HG03135 (cell line): ENCODE measurements at regions not wholly inside any gene's neighbourhood (a gene's known extent, or its start where the extent isn't known, plus 50 kb on each side); places are given as distances from the start of the nearest gene placed in this dataset.

Source experiments
- ATAC-seq: cut with Tn5 transposase; IDR thresholded peaks from one replicate; pipeline ENCODE4 v1.9.1; 2021; ENCODE audit warnings: mild to moderate bottlenecking, moderate library complexity; ENCODE audit not compliant: unreplicated experiment

DNA sequence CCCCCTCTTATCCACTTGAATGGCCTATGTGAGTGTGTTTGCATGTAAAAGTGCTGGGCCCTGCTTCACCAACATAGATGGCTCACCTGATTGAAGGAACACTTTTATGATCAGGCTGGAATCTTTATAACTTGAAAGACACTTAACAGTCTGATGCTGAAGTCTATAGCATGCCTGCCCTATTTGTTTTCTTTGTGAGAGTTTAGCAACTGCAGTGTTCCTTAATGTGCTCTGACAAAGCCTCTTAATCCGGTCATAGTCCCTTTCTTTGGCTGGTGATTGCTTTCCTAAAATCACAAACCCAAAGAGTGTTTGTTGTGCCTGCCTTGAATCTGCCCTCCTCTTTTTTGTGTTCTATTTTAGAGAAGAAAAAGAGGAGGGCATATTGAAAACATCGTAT lies 1382.8 kb upstream of the CELF4 start:
- no peak for ATAC-seq

DNA sequence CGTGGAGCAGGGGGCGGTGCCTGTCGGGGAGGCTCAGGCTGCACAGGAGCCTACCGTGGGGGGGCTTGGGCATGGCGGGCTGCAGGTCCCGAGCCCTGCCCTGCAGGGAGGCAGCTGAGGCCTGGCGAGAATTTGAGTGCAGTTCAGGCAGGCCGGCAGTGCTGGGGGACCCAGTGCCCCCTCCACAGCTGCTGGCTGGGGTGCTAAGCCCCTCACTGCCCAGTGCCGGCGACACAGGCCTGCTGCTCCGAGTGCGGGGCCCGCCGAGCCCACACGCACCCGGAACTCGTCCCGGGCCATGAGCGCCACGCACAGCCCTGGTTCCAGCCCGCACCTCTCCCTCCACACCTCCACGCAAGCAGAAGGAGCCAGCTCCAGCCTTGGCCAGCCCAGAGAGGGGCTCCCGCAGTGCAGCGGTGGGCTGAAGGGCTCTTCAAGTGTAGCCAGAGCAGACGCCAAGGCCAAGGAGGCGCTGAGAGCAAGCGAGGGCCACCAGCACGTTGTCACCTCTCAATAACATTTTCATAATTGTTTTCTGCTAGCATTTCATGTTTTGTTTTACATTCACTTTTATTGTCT lies 1378.9 kb upstream of the CELF4 start:
- no peak for ATAC-seq

DNA sequence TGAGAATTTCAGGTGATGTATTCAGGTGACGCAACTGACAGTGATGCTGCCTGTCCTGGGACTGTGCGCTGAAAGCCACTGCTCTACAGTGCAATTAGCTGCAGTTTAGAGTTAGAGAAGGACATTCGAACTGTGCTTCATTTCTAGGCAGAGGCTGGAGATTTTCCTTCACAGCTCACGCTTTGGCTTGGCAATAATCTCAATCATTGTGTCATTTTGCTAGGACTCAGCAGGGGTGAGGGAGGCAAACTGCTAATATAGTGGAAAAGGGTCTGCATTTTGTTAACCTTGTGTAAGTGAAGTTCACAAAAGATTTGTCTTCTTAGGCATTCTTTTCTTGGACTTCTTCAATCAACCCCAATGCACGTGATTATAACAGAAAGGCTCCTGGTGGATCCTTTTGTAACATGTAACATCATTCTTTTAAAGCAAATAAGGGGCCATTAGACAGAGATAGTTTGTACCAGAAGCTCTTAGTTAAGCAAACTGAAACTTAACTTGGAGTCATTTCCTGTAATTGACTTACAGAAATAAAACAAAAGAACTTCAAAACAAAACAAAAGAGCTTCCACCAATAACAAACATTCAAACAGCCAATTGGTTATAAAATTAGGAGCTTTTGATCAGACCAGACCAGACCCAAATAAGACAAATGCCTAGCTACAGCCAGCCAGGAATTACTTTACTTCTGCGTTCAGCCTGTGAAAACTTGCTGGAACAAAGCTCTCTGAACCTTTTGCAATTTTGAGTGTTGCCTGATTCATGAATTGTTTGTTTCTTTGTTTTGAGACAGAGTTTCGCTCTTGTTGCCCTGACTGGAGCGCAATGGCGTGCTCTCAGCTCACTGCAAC lies 1376.3 kb upstream of the CELF4 start:
- ATAC-seq = no peak

DNA sequence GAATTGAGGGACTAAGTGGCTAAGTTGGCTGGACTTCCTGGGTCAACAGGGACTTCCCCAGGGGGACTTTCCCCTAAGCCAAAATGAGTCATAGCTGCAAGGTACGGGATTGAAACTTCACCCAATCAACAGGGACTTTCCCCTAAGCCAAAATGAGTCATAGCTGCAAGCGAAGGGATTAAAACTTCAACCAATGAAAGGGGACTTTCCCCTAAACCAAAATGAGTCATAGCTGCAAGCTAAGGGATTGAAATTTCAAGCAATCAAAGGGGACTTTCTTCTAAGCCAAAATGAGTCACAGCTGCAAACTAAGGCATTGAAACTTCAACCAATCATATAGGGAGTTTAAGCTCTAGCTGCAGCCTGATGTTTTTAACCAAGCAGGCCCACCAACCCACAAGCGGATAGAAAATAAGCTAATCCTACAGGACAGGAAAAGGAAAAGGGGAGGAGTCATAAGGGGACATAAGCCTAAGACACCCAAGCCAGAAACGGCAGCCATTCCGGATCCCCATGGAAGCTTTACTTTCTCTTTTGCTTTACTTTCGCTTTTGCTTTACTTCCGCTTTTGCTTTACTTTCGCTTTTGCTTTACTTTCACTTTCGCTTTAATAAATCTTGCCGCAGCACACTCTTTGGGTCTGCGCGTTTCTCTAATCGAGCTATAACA lies 1375.4 kb upstream of the CELF4 start:
- peak; percentile 88 for ATAC-seq

DNA sequence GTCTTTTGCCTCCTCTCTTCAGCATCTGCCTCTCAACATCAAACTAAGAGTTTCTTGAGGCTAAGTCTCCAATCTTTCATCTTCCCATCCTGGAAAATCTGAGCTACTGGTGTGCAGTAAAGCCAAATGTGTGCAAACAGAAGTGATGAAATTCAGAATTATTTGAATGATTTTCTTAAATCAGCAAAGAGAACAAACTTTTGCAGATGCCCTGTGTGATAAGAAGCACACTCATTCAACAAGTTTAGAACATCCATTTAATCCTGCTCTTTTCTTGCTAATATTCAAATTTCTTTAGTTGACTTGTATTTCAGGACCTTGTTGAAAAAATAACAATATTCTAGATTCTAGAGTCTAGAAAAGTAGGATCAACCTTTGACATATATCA lies 1374.9 kb upstream of the CELF4 start:
- ATAC-seq = peak; percentile 28

DNA sequence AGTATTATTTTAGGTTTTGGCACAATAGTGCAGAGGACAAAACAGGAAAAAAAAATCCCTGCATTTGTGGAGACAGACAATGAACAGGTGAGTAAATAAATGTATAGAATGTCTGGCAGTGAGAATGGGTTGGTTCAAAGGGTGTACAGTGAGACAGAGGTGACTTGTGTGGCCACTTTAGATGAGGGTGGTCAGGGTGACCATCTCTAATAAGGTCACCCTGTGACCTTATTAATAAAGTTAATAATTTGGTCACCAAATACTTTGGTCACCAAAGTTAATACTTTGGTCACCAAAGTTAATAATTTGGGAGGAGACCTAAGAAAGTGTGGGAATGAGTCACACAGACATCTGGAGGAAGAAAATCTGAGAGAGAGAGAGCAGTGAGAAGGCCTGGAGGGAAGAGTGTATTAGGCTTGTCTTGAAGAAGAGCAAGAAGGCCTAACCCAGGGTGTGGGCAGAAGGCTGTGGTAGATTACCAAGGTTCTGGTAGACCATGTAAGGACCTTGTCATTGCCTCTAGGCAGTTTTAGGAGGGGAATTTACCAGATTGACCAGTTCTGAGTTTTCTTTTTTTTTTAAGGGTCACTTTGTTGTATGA lies 1368.4 kb upstream of the CELF4 start:
- peak; percentile 84 for ATAC-seq

DNA sequence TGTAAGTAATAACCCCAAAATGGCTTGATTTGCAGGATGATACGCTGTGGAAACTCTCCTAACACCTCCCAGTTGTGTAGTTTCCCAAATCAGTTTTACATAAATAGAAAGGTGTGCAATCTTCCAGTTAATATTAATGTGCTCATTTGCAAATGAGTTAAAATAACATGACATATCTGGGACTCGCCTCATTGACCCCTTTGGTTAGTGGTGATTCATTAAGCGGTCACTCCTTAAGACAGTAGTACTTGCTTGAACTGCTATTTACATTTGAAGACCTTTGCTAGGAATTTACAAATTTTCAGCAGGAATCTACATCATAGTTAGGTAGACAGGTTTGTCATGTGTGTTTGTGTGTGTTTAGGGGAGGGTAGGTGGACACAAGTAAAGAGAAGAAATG lies 1367.7 kb upstream of the CELF4 start:
- ATAC-seq = no peak

DNA sequence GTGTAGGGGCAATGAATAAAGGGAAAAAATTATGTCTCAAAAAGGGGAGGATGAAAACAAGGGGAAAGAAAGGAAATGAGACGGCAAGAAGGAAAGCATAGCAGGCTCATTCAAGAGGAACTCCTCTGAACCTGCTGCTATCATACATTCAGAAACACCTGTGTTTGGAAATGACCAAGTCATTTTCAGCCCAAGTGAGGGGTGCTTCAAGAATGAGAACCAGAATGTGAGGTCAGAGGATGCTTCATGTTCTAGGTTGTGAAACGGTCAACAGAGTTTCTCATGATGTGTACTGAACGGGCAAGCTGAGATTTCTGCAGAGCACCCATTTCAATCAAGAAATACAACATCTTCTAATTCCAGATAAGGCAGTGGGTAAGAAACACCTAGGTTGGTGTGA lies 1367.2 kb upstream of the CELF4 start:
- peak; percentile 44 for ATAC-seq

DNA sequence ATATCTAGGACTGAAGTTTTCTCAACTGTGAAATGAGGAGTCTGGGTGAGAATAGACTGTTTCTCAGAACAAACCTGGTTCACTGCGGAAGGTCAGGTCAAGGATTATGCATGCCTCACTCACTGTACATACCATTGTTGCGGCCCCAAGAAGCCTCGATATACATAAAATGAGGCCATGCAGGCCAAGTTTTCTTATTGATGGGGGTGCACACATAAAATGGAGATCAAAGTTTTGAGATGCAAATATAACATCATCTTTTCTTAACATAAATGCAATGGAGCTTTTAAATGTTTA lies 1366.1 kb upstream of the CELF4 start:
- ATAC-seq = no peak

DNA sequence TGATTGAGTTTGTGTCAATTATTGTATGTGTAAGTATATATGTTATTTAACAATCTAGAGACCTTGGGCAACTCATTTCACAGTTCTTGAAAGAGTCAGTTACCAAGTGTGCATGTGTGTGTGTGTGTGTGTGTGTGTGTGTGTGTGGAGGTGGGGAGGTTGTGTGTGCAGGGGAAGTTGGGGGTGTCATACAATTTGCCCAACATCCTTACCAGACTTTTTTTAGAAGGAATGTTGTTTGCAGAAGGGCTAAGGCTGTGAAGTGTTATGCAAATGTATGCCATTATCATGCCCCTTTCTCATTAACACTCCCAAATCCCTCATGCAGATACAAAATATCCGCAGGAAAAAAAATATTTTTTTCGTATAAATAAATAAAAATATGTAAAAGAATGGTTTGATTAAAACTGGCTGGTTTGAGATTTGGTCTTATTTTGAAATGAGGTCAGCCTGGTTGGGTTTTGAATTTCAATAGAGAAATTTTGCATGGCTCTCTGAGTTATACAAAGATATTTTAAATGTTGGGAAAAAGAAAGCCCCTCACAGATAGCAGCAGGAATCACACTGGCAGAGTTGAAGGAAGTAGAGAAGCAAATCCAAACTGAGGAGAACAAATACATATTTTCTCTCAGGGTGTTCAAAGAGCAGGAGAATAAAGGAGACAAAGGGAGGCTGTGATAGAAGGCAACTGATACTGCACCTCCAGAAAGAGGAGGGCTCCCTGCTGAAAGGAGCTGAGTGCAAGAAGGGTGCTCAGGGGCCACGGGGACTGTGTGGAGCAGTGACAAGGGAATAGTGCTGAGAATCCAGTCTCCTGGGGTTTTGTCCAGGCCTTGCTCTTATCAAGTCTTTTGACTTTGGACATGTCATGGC lies 1365.5 kb upstream of the CELF4 start:
- no peak for ATAC-seq

DNA sequence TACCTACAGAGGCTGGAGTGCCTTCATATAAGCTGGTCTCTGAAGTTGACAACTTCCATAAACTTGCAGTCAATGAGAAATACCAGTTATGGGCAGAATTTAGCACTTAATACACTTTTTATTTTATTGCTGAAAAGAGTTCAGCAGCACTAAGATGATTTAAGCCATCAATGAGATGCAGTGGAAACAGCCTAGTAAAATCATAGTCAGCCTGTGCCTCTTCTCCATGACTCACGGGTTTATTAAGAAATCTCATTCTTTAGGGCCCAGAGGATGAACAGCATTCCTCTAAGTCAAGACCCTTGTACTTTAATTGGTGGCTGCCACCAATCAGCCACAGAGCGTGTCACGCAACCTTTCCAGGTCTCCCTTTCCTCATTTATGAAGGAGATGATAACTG lies 1357.9 kb upstream of the CELF4 start:
- no peak for ATAC-seq

DNA sequence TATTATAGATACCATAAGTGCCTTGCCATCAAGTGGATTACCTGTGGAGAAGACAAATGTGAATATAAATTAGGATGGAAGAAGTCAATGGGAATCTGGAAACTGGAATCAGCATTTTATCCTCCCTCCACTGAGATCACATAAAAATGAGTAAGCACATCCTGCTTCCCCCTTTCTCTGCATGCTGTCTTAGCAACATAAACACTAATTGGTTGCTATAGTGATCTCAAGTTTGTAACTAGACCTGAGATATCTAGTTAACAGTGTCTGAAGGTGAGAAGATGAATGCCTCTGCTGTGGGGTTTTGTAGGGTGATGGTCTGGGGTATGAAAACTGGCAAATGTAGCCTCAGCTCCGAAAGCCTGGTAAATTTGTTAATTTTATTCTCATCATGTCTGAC lies 1357.5 kb upstream of the CELF4 start:
- ATAC-seq = no peak

DNA sequence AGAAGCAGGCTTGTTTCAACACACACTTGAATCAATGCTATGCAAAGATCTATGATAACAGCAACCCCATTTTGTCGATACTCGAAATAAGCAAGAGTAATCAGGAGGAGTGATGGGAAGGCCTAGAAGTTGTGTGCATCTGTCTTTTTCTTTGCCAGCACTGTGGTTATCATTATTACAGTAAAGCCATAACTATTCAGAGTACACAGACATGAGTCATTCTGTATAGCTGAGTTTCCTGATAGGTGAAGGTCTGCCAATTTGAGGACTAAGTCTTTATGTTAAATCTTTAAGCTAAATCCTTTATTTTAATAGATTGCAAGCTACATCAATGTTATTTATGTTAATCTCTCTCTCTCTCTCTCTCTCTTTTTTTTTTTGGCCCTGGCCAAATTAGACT lies 1344.4 kb upstream of the CELF4 start:
- no peak for ATAC-seq

DNA sequence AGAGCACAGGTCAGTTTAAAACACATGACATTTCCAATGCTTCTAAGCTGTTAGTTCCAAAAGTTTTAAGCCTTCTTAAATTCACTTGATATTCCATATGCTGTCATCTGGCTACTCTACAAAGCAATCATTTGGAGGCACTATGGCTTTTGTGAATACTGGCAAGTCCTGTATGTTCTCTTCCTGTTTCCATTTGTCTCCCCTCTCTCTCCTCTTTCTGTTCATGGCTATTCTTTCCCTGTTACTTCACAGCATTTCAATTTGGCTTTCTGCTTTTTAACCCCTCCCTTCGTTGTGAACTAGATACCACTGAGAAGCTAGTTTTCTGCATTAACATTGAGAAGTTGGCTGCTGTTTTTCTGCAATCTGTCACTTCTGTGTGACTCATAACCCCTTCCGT lies 1337.2 kb upstream of the CELF4 start:
- no peak for ATAC-seq

DNA sequence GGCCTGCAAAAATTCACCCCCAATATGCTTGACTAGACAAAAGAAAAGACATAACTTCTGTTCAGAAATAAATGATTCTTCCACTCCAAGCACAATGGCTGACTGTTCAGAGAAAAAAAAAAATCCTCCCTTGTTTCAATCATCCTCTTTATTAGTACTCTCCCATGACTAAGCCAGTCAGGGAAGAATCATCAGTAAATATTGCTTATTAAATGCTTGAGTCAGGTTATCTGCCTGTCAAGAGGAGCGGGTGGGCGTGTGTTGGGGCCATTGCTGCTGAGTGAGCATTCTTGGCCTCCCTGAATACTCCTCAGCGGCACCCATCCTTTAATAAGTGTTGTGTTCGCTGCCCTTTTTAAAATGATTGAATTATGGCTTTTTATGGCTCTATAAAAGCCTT lies 1334.8 kb upstream of the CELF4 start:
- ATAC-seq = no peak

DNA sequence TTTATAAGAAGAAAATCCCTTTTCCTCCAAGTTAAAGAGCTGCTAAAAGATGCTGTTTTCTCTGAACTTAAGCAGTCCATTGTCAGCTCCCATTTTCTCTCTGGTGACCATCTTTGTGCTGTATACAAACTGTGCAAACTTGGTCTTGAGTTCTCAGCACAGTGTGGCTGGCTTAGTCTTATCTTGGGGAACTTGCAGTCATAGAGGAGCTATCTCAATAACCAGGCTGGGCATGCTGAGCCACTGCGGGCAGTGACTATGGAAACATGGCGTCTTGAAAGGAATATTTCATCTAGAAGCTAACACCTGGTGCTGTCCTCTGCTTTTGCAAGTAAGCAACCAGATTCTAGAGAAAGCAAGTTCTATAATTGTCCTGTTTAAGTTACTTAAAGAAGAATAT lies 1334.4 kb upstream of the CELF4 start:
- no peak for ATAC-seq

DNA sequence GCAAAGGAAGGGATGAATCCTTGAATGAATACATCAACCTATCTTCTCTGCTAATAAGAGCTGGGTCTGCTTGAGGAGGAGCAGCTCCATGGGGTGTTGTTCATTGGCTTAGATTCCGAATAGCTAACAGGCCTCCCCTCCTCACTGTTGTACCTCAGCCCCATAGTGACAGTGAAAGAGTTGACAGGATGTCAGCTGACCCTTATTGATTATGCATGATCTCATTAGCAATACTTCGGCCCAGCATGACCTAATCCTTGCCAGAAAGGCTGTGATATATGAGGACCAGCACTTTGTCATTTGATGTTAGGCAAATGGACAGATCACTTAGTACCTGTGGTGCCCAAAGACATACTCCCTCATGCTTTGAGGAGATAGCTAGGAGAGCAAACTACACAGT lies 1333.7 kb upstream of the CELF4 start:
- ATAC-seq = no peak

DNA sequence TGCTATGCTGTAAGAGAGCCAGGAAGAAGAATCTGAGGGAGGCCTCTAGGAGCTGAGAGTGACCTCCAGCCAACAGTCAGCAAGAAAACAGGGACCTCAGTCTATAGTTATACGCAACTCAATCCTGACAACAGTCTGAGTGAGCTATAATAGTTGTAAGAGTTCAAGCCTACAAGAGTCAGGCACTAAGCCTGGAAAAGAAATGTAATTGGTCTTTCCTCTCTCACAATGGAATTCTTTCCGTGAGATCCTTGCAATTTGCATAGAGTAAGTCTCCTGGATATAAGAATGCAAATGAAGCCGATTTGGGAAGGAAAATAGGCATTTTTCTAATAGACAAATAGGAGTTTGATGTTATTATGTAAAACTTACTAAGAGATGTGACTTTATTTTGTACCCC lies 1332.6 kb upstream of the CELF4 start:
- ATAC-seq = no peak

DNA sequence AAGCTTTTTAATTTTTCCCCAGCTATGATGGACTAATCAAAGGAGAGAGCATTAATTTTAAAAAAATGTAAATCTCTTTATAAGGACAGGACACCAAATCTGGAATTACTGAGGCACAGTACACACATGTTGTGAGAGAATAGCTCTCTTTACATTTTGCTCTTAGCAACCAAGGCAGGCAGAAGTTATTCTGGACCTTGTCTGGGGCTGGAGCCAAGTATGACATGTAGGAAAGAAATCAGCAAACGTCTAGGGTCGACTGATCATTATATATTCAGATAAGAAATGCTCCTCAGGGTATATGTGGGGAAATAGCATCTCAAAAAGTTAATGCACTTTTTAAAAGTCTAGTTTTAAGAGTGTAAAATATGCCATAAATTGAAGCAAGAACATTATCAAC lies 1330.0 kb upstream of the CELF4 start:
- no peak for ATAC-seq

DNA sequence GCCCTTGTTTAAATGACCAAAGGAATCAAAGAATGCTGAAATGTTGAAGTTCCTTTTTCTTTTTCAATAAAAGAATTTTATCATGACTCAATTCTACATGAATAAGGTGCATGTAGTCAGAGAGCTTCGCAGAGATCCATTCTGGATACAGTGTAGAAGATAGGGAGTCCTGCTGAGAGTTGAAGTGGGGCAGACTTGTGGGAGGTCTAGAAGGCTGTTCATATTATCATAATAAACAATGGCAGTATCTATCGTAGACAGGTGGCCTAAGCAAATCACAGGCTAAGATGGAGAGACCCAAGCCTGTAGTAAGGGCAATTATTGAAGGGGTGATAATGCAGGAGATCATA lies 1322.0 kb upstream of the CELF4 start:
- ATAC-seq = no peak
